SIG-M5 treated with dmso at 0.1 percent for 504 hours (cell line): ENCODE measurements at regions not wholly inside any gene's neighbourhood (a gene's known extent, or its start where the extent isn't known, plus 50 kb on each side); places are given as distances from the start of the nearest gene placed in this dataset.

Experiments used
- DNase-seq: peaks from one replicate; lab custom pipeline; 2025; ENCODE audit not compliant: unreplicated experiment; lab: John Stamatoyannopoulos, UW

- no peak for DNase-seq
Measured at GRCh38 chr7:84506151-84506550, 311.6 kb upstream of the SEMA3A start.

GRCh38 chr7:84502239-84502638 lies 307.6 kb upstream of the SEMA3A start:
- no peak for DNase-seq

- DNase-seq = no peak
Measured at GRCh38 chr7:84497873-84498272, 303.3 kb upstream of the SEMA3A start.

GRCh38 chr7:84495128-84495527 lies 300.5 kb upstream of the SEMA3A start:
- no peak for DNase-seq

- DNase-seq = no peak
Measured at GRCh38 chr7:84492098-84493034, 297.8 kb upstream of the SEMA3A start.

GRCh38 chr7:84490661-84491060 lies 296.1 kb upstream of the SEMA3A start:
- no peak for DNase-seq

GRCh38 chr7:84484502-84485079 lies 290.0 kb upstream of the SEMA3A start:
- DNase-seq = no peak

- no peak for DNase-seq
Measured at GRCh38 chr7:84482476-84482875, 287.9 kb upstream of the SEMA3A start.

GRCh38 chr7:84479059-84479458 lies 284.5 kb upstream of the SEMA3A start:
- no peak for DNase-seq

GRCh38 chr7:84477786-84478478 lies 283.3 kb upstream of the SEMA3A start:
- DNase-seq = no peak

- no peak for DNase-seq
Measured at GRCh38 chr7:84474436-84474835, 279.8 kb upstream of the SEMA3A start.

- no peak for DNase-seq
Measured at GRCh38 chr7:84471576-84471975, 277.0 kb upstream of the SEMA3A start.

- no peak for DNase-seq
Measured at GRCh38 chr7:84469034-84469433, 274.4 kb upstream of the SEMA3A start.

- no peak for DNase-seq
Measured at GRCh38 chr7:84462259-84462658, 267.7 kb upstream of the SEMA3A start.

GRCh38 chr7:84461093-84461492 lies 266.5 kb upstream of the SEMA3A start:
- no peak for DNase-seq

GRCh38 chr7:84455788-84456187 lies 261.2 kb upstream of the SEMA3A start:
- no peak for DNase-seq

- no peak for DNase-seq
Measured at GRCh38 chr7:84454174-84454959, 259.8 kb upstream of the SEMA3A start.

GRCh38 chr7:84452618-84453017 lies 258.0 kb upstream of the SEMA3A start:
- DNase-seq = no peak

- no peak for DNase-seq
Measured at GRCh38 chr7:84450772-84451171, 256.2 kb upstream of the SEMA3A start.

- no peak for DNase-seq
Measured at GRCh38 chr7:84447636-84448293, 253.2 kb upstream of the SEMA3A start.
